GM12892 (cell line): ENCODE measurements at regions not wholly inside any gene's neighbourhood (a gene's known extent, or its start where the extent isn't known, plus 50 kb on each side); places are given as distances from the start of the nearest gene placed in this dataset.

Experiments used
- POLR2A ChIP-seq: IDR thresholded peaks from 2 replicates; pipeline ENCODE4 v1.6.1; 2011; ENCODE audit warnings: low read depth, low read length, control low read depth
- POLR2AphosphoS5 ChIP-seq: IDR thresholded peaks from 2 replicates; pipeline ENCODE4 v1.6.1; 2011; ENCODE audit warnings: low read depth, low read length, control low read depth

DNA sequence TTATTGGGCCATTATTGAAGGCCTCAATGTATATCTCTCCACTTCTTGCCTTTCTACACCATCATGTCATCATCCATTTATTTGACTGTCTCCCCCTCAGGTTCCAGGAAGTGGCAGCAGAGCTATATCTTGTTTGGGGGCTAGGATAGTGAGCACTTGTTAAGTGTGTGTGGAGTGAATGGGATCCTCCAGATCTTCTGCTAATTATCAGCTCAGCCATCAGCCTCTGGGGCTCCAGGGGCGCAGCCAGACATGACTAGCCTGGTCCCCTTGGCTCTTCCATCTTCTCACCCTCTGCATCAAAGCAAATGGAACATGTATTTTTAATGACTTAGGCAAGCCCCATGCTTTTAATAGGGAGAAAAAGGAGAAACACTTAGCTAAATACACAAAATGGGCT is 176.5 kb downstream of the ARHGAP12 start:
- TF ChIP-seq POLR2AphosphoS5 = no peak
- TF ChIP-seq POLR2A = no peak
